ENCODE measurements at regions not wholly inside any gene's neighbourhood (a gene's known extent, or its start where the extent isn't known, plus 50 kb on each side); places are given as distances from the start of the nearest gene placed in this dataset.

- no peak for TF ChIP-seq POLR2AphosphoS5 (IDR thresholded peaks at IDR 0.05; ENCODE audit: low read depth, low read length)
- no peak for TF ChIP-seq REST (IDR thresholded peaks at IDR 0.05; ENCODE audit: insufficient read depth in 1 of 2, low read depth in 2 of 2, low read length in 2 of 2)
- TF ChIP-seq TAF1 (IDR thresholded peaks at IDR 0.05; ENCODE audit: borderline replicate concordance, insufficient read depth, low read length) = no peak
- TF ChIP-seq SIN3A (IDR thresholded peaks at IDR 0.05; ENCODE audit: borderline replicate concordance, insufficient read depth, low read length) = no peak
These were observed 87.1 kb downstream of the OGFRL1 start for GRCh38 chr6:71375676-71376075.

Data from PFSK-1 (cell line).